ENCODE measurements at regions not wholly inside any gene's neighbourhood (a gene's known extent, or its start where the extent isn't known, plus 50 kb on each side); places are given as distances from the start of the nearest gene placed in this dataset.
"Not testable (repeated sequence)": the region's sequence is repeated elsewhere in the genome, so short reads cannot be mapped to it uniquely, and the experiment has no call there.

DNA sequence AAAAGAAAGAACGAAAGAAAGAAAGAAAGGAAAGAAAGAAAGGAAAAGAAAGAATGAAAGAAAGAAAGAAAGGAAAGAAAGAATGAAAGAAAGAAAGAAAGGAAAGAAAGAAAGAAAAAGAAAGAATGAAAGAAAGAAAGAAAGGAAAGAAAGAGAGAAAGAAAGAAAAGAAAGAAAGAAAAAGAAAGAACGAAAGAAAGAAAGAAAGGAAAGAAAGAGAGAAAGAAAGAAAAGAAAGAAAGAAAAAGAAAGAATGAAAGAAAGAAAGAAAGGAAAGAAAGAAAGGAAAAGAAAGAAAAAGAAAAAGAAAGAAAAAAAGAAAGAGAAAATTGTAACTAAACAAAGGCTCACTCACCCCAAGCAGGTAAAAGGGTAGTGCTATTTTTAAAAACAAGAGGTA is 160.7 kb upstream of the TRPM3 start:
- not testable (repeated sequence) for TF ChIP-seq GLIS3, ISL1 (CRISPR knock-in tag; IDR thresholded peaks at IDR 0.05)
